ENCODE measurements at regions not wholly inside any gene's neighbourhood (a gene's known extent, or its start where the extent isn't known, plus 50 kb on each side); places are given as distances from the start of the nearest gene placed in this dataset.

- TF ChIP-seq CTCF (IDR thresholded peaks at IDR 0.05) (no peak), POLR2A (IDR thresholded peaks at IDR 0.05) (no peak)
Measured at GRCh38 chr2:57698392-57698791, 348.2 kb upstream of the VRK2 start.
